PC-9 (cell line): ENCODE measurements at regions not wholly inside any gene's neighbourhood (a gene's known extent, or its start where the extent isn't known, plus 50 kb on each side); places are given as distances from the start of the nearest gene placed in this dataset.

Source experiments
- BruUV-seq: library from RNA; stranded (reverse); fragments of 400-500 nt; replicated peaks from 2 replicates; lab custom pipeline; 2021; lab: Mats Ljungman, UMichigan
- CTCF ChIA-PET: fragments of 300-600 bp; sonication (Branson Sonifier 250); formaldehyde crosslinking; loops from one replicate; lab custom pipeline; 2022; ENCODE audit warnings: antibody characterized with exemption; lab: Charles Lee
- POLR2A ChIA-PET: fragments of 300-600 bp; sonication (Branson Sonifier 250); formaldehyde crosslinking; loops from one replicate; lab custom pipeline; 2022; ENCODE audit warnings: antibody characterized with exemption; ENCODE audit not compliant: unreplicated experiment; lab: Charles Lee
- DNase-seq, 2 experiments: peaks; one replicate each; pipeline versions ENCODE4 v3.0.0 to v3.0.0-alpha.2; 2015 to 2022; ENCODE audit warnings: mixed read lengths in 1 of 2
- H2AFZ ChIP-seq: fragments of 200-600 bp; sonication (generic); 2 replicates; pipeline ENCODE4 v1.8.1; 2017; ENCODE audit warnings: antibody characterized with exemption
- H3F3A ChIP-seq: fragments of 200-600 bp; sonication (generic); 2 replicates; pipeline ENCODE4 v1.8.1; 2017; ENCODE audit warnings: antibody characterized with exemption, mild to moderate bottlenecking, low read depth; ENCODE audit not compliant: insufficient read depth
- H3K27ac ChIP-seq: fragments of 200-600 bp; sonication (generic); 2 replicates; pipeline ENCODE4 v1.6.1; 2016; ENCODE audit warnings: mixed run types
- H3K27me3 ChIP-seq: fragments of 200-600 bp; sonication (generic); 2 replicates; pipeline ENCODE4 v1.6.1; 2016; ENCODE audit warnings: low read depth, mixed run types; ENCODE audit not compliant: insufficient read depth
- H3K36me3 ChIP-seq: fragments of 200-600 bp; sonication (generic); 2 replicates; pipeline ENCODE4 v1.6.1; 2016; ENCODE audit warnings: low read depth, mixed run types
- H3K4me1 ChIP-seq: fragments of 200-600 bp; sonication (generic); replicated peaks from 2 replicates; pipeline ENCODE4 v1.6.1; 2016; ENCODE audit warnings: mixed run types; ENCODE audit not compliant: insufficient read depth
- H3K4me2 ChIP-seq: fragments of 200-600 bp; sonication (generic); 2 replicates; pipeline ENCODE4 v1.6.1; 2017; ENCODE audit warnings: mixed run types
- H3K4me3 ChIP-seq: fragments of 200-600 bp; sonication (generic); 2 replicates; pipeline ENCODE4 v1.6.1; 2016; ENCODE audit warnings: mixed run types
- H3K79me2 ChIP-seq: fragments of 200-600 bp; sonication (generic); 2 replicates; pipeline ENCODE4 v1.6.1; 2017; ENCODE audit warnings: low read depth, mixed run types
- H3K9me2 ChIP-seq: fragments of 200-600 bp; sonication (generic); 2 replicates; pipeline ENCODE4 v1.8.1; 2017; ENCODE audit warnings: mild to moderate bottlenecking; ENCODE audit not compliant: insufficient read depth
- H3K9me3 ChIP-seq: fragments of 200-600 bp; sonication (generic); 2 replicates; pipeline ENCODE4 v1.8.1; 2016; ENCODE audit warnings: low read depth; ENCODE audit not compliant: insufficient read depth
- H4K20me1 ChIP-seq: fragments of 200-600 bp; sonication (generic); 2 replicates; pipeline ENCODE4 v1.8.1; 2017; ENCODE audit not compliant: insufficient read depth
- EZH2 ChIP-seq: fragments of 200-600 bp; sonication (generic); IDR thresholded peaks from 2 replicates; pipeline ENCODE4 v1.8.0; 2017; ENCODE audit warnings: antibody characterized with exemption, low read depth
- intact Hi-C: fragments of 100-400 bp; cut with micrococcal nuclease; formaldehyde crosslinking; loops from one replicate; pipeline ENCODE4 v1.10.0; 2022; ENCODE audit not compliant: unreplicated experiment
- TF ChIP-seq, protein P1 (sequence below): fragments of 200-600 bp; sonication (generic); conservative IDR thresholded peaks from 2 replicates; pipeline ENCODE4 v1.6.1; 2017; ENCODE audit warnings: mixed run types, antibody characterized with exemption, mild to moderate bottlenecking, moderate library complexity

DNA sequence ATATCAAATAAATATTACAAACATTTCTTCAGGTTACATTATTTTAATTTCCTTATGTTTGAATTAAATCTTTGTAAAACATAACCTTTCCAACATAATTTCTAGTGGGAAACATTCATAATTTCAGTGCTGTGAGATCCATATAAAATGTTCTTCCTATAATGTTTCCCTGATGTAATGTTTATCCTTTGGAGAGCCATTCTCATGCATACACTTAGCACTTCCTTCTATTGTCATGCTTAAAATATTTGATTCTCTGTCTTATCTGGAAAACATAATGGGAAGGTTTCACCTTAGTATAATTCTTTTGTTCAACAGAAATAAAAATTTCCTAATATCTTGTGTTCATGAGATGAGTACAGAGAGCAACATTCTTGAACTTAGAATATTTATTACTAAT, 472.5 kb downstream of the ADAMTS20 start:
- no TSS peak for BruUV-seq
- H3K36me3 ChIP-seq, result no peaks in the 10 kb centered on the region
- H3K4me3 ChIP-seq, result no peak overlapping the region
- no peak overlapping the region for H3K4me2 ChIP-seq
- 0 out of 2 replicates have a peak, but pooled peaks cover 3% of the 10 kb centered on the region for H3K9me3 ChIP-seq
- H3K79me2 ChIP-seq, result no peaks in the 10 kb centered on the region
- H2AFZ ChIP-seq, result no peak overlapping the region
- H4K20me1 ChIP-seq, result no peaks in the 10 kb centered on the region
- H3K4me1 ChIP-seq, result no peaks in the 10 kb centered on the region
- no peaks in the 10 kb centered on the region; the same call in 1 of the 2 replicates for H3K9me2 ChIP-seq
- intact Hi-C loops, result no loop called here
- TF ChIP-seq EZH2, result no peak
- TF ChIP-seq, protein P1, sequence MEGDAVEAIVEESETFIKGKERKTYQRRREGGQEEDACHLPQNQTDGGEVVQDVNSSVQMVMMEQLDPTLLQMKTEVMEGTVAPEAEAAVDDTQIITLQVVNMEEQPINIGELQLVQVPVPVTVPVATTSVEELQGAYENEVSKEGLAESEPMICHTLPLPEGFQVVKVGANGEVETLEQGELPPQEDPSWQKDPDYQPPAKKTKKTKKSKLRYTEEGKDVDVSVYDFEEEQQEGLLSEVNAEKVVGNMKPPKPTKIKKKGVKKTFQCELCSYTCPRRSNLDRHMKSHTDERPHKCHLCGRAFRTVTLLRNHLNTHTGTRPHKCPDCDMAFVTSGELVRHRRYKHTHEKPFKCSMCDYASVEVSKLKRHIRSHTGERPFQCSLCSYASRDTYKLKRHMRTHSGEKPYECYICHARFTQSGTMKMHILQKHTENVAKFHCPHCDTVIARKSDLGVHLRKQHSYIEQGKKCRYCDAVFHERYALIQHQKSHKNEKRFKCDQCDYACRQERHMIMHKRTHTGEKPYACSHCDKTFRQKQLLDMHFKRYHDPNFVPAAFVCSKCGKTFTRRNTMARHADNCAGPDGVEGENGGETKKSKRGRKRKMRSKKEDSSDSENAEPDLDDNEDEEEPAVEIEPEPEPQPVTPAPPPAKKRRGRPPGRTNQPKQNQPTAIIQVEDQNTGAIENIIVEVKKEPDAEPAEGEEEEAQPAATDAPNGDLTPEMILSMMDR, result no peak
- no peak for DNase-seq
- CTCF ChIA-PET, result no interaction called here
- H3K27ac ChIP-seq, result no peak overlapping the region
- POLR2A ChIA-PET, result no interaction called here
- no peaks in the 10 kb centered on the region for H3F3A ChIP-seq
- no peaks in the 10 kb centered on the region for H3K27me3 ChIP-seq

- H4K20me1 ChIP-seq, result no peaks in the 10 kb centered on the region
- no peak for DNase-seq
- no peaks in the 10 kb centered on the region for H3K9me3 ChIP-seq
- H2AFZ ChIP-seq, result no peak overlapping the region
- H3K27ac ChIP-seq, result no peak overlapping the region
- POLR2A ChIA-PET, result no interaction called here
- CTCF ChIA-PET, result no interaction called here
- no peak overlapping the region for H3K4me3 ChIP-seq
- H3K27me3 ChIP-seq, result no peaks in the 10 kb centered on the region
- H3K4me1 ChIP-seq, result no peaks in the 10 kb centered on the region
- TF ChIP-seq EZH2, result no peak
- TF ChIP-seq, protein P1, result no peak
- no peaks in the 10 kb centered on the region for H3K79me2 ChIP-seq
- no peaks in the 10 kb centered on the region for H3F3A ChIP-seq
- H3K36me3 ChIP-seq, result no peaks in the 10 kb centered on the region
- no peaks in the 10 kb centered on the region; the same call in 1 of the 2 replicates for H3K9me2 ChIP-seq
- no peak overlapping the region for H3K4me2 ChIP-seq
- intact Hi-C loops, result no loop called here
- no TSS peak for BruUV-seq
Observed at GRCh38 chr12:43078976-43079375, 473.0 kb downstream of the ADAMTS20 start.

DNA sequence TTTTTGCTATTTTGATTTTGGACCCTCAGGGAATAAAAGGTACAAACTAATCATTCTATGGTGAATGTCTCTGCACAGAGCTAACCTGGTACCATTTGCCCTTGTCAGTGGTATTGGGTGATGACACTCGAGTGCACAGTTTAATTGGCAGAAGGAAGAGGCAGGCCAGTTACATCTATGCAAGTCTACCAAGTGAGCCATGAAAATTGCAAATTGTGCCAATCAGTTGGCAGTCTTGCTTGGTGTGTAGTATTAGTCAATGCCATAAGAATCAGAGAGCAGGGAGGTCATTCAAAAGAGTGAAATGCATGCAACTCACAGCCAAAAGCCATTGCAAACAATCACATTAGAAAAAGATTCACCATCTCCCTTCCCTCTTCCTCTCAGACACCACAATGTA, 479.6 kb downstream of the ADAMTS20 start:
- Histone ChIP-seq H3K4me3 (no peak overlapping the region), H3K36me3 (no peaks in the 10 kb centered on the region), H4K20me1 (no peaks in the 10 kb centered on the region), H3K27me3 (no peaks in the 10 kb centered on the region), H3K9me3 (no peaks in the 10 kb centered on the region; the same call in 1 of the 2 replicates), H3K79me2 (no peaks in the 10 kb centered on the region), H3K27ac (no peak overlapping the region), H3K4me1 (no peaks in the 10 kb centered on the region), H2AFZ (no peak overlapping the region), H3K9me2 (no peaks in the 10 kb centered on the region), H3F3A (no peaks in the 10 kb centered on the region), H3K4me2 (no peak overlapping the region)
- no peak for DNase-seq
- BruUV-seq, result no TSS peak
- TF ChIP-seq, protein P1, result no peak
- TF ChIP-seq EZH2, result no peak
- intact Hi-C loops, result no loop called here
- ChIA-PET POLR2A (no interaction called here), CTCF (no interaction called here)
